ENCODE measurements at regions not wholly inside any gene's neighbourhood (a gene's known extent, or its start where the extent isn't known, plus 50 kb on each side); places are given as distances from the start of the nearest gene placed in this dataset.

GRCh38 chr12:81957631-81958030 is 198.5 kb upstream of the PPFIA2 start:
- DNase-seq (ENCODE audit: low spot score) = no peak

DNA sequence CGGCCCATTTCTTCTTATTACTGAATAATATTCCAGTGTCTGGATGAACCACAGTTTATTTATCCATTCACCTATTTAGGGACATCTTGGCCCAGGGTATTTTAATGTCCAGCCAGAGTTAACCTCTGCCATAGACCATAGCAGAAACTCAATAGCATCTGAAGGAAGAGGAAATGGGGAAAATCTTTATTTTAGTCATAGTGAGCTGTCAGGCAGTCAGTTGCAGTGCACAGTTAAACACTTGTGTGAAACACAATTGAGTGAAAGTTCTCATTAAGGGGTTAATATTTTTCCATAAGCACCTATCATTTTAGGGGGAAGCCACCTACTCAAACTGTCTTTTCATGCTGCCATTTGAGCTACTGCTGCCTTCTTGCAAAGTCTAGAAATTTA is 197.3 kb upstream of the PPFIA2 start:
- no peak for DNase-seq (ENCODE audit: low spot score)

DNA sequence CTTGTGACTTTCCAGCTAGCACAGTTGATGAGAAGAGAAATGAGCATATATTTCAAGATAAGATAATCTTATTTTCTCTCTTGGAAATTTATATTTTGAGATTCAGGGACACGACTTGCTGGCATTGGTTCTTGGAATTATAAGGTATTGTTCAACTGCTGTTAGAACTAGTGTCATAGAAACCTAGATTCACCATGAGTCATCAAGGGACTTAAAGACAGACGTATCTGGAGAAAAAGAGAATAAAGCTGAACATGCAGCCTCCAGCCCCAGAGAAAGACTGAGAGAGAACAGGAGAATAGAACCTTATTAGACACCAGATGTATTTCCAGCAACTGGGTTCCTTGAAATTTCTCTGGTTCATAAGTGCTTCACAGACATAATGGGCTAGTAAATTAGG is 194.4 kb upstream of the PPFIA2 start:
- DNase-seq (ENCODE audit: low spot score) = no peak

DNA sequence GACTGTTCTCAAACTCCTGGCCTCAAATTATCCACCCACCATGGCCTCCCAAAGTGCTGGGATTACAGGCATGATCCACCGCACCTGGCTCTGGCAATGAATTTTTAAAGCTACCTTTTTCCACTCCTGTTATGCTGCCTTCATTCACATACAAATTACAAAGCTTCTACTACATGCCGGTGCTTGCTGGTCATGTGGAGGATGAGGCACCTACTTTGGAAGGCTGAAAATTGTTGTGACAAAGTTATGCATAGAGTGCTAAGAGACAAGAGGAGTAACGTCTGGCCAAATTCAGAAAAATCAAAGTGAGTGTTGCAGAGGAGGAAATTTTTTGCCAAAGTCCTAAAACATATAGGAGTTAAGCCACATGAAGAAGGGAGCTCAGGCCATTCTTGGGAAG is 191.7 kb upstream of the PPFIA2 start:
- DNase-seq (ENCODE audit: low spot score) = no peak

DNA sequence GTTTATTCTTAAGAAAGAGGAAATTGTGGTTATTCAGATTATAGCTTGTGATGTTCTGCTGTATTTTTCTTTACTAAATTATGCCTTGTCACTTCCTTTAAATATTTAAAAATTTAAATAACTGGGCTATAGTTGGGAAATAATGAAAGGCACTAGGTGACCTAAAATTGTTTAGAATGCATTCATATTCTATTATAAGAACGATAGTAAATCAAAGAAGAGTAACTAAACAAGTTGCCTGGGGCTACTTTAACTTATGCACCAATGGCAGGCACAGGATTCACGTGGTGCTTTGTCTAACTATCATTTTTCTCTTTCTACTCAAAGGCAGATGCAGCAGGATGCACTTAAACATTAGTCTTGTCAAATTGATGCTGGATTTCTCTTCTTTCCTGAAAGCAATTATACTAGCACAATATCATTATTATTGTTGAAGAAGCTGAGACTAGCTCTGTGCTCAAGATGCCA is 190.7 kb upstream of the PPFIA2 start:
- no peak for DNase-seq (ENCODE audit: low spot score)

- no peak for DNase-seq (ENCODE audit: low spot score)
Measured at GRCh38 chr12:81949416-81949815, 190.3 kb upstream of the PPFIA2 start.

DNA sequence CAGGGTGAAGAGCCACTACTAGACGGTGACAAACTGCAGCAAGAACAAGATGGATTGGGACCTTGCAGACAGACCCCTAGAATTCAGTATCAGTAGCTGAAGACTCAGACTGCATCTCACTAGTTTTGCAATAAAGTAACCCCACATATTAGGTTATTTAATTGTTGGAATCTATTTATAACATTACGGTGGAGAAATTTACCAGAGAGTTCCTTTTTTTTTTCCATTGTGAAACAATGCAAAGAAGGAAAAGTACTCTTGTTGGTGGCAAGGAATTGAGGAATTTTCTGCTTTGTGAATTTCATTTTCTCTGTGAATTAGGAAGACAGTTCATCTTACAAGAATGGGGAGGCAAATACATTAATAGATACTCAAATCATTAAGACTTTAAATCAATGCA is 185.7 kb upstream of the PPFIA2 start:
- DNase-seq (ENCODE audit: low spot score) = no peak

DNA sequence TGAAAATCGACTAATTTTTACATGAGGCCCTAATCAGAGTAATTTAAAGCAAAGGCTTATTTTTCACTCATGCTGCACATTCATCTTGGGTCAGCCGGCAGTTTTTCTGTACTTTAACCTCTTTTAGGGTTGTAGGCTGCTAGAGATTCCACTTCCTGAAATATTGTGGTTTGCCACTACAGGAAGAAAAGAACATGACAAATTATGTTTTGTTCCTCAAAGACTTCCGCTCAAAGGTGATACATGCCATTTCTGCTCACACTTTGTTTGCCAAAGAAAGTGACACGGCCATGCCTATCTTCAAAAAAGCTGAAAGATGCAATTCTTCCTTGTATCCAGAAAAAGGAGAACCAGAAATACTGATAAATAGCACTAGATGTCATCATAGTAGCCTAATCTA is 183.4 kb upstream of the PPFIA2 start:
- no peak for DNase-seq (ENCODE audit: low spot score)

GRCh38 chr12:81930037-81930436 is 170.9 kb upstream of the PPFIA2 start:
- no peak for DNase-seq (ENCODE audit: low spot score)

DNA sequence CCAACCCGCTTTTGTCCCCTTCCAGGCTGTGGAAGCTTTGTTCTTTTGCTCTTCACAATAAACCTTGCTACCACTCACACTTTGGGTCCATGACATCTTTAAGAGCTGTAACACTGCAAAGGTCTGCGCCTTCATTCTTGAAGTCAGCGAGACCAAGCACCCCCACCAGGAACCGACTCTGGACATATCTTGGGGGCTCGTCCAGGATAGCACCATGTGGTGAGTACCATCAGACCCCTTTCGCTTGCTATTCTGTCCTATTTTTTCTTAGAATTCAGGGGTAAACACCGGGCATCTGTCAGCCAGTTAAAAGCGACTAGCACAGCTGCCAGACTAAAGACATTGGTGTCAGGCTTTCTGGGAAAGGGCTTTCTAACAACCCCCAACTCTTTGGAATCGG is 137.6 kb upstream of the PPFIA2 start:
- no peak for DNase-seq (ENCODE audit: low spot score)

DNA sequence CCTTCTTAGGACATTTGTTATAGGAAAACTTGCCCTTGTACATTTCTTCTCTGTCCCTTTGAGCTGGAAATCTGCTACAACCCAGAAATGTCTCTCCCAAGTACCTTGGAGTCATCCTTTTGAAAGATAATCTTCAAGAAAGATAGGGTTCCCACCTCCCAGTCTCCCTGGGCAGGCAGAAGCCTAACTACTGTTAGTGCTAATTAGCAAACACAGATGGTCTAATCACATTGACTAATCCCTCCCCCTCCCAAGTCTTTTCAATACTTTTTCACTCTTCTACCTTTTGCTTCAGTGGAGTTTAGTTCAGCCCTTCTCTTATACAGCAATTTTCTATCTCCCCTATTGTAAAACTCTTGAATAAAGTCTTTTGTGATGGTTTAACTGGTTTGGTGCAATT is 129.8 kb upstream of the PPFIA2 start:
- no peak for DNase-seq (ENCODE audit: low spot score)

DNA sequence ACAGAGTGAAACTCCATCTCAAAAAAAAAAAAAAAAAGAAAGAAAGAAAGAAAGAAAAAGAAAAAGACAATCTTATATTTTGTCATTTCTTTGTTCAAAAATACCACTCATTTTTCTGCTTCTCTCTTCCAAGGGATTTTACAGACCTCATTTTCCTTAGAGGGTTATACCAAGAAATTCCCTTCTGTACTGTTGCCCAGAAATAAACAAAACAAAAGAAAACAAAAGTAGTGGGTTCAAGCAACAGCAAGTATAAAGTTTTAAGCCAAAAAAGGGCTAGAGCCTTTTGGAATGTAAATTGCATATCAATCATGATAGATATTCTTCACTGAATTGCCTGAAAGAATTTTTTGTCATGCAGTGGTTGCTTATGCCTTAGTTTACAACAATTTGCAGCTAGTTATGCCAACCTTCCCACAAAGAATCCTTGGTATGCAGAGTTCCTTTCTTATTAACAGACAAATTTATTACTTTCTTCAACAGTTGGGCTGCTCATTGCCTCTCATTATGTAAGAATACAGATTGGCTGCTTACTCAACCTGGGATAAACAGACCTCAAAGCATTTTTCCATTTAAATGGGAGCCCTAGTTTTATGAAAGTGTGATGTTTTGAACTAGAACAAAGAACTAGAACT is 129.1 kb upstream of the PPFIA2 start:
- DNase-seq (ENCODE audit: low spot score) = peak; percentile 13

- DNase-seq (ENCODE audit: low spot score) = no peak
Measured at GRCh38 chr12:81874586-81874985, 115.4 kb upstream of the PPFIA2 start.

DNA sequence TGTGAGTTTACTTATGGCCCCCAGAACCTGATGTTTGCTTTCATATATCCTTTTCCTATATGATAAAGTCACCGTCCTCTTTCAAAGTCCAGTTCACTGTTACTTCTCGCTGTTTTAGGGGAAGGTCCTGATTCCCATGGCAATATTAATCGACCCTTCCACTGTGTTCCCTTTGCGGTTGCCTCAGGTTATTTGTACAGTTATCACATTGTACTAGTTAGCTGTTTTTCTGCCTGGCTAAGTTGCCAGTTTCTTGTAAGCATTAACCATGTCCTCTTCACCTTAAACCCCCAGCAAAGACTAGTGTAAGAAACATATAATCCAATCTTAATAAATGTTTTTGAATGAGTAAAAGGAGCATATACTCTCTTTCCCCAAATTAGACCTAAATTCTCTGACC is 115.0 kb upstream of the PPFIA2 start:
- no peak for DNase-seq (ENCODE audit: low spot score)

- no peak for DNase-seq (ENCODE audit: low spot score)
Measured at GRCh38 chr12:81872400-81872799, 113.2 kb upstream of the PPFIA2 start.

DNA sequence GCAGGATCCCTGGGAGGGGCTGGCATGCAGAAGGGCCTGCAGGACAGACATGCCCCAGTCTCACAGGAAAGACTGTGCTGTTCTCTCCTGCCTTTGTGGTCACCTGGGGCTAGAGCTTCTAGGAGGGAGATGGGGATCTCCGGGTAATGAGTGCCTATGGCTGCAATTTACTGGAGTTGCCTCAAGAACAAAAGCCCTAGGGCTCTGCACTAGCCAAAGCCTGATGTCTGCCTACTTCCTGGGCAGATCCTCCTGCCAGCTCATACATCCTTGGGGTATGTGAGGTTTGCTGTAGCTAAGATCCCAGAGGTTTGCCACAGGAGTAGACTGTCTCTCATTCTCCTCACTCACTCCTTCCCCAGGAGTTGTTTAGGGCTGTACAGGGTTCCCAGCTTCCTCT is 106.9 kb upstream of the PPFIA2 start:
- DNase-seq (ENCODE audit: low spot score) = no peak

DNA sequence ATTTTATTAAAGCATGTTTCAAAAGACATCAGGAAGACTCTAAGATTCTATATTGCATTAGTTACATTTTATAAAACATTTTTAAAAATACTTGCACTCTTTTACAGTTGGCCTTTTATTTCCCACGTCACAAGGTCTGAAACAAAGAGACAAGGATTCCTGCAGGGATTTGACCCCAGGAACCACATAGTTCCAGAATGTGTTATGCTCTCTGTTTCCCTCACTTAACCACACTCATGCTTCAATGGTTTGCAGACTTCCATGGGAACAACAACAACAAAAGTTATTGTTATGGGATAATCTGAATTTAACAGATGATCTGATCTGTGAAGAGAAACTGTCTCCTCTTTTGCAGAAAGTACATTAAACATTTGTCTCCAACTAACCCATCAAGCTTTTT is 104.3 kb upstream of the PPFIA2 start:
- DNase-seq (ENCODE audit: low spot score) = no peak

GRCh38 chr12:81859521-81859920 is 100.4 kb upstream of the PPFIA2 start:
- DNase-seq (ENCODE audit: low spot score) = peak; percentile 38

DNA sequence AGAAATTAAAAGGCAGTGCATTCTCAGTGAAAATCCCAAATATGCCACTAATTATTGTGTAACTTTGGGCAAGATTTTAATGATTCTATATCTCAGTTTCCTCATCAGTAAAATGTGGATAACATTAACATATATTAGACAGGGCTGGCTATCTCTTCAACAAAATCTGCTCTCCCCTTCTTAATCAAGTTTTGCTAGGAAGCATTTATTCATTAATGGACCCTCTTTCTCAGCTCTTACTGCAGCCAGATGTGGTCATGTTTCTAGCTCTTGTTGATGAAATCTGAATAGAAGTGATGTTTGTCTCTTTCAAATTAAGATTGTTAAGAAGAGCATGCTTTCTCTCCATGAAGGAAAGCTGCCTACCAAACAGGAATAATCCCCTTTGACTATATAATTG is 84.4 kb upstream of the PPFIA2 start:
- no peak for DNase-seq (ENCODE audit: low spot score)

- no peak for DNase-seq (ENCODE audit: low spot score)
Measured at GRCh38 chr12:81835783-81836182, 76.6 kb upstream of the PPFIA2 start.

DNA sequence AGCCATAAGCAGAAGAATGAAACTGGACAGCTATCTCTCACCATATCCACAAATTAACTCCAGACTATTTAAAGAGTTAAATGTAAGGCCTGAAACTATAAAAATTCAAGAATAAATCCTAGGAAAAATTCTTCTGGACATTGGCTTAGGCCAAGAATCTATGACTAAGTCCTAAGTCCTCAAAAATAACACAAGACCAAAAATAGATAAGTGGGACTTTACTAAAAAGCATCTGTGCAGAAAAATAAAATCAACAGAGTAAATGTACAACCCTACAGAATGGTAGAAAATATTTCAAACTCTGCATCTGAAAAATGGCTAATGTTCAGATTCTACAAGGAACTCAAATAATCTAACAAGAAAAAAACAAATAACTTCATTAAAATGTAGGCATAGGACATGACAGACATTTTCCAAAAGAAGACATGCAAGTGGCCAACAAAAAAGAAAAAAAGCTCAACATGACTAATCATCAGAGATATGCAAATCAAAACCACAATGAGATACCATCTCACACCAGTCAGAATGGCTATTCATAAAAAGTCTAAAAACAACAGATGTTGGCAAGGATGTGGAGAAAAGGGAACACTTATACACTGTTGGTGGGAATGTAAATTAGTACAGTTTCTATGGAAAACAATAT is 61.0 kb upstream of the PPFIA2 start:
- DNase-seq (ENCODE audit: low spot score) = no peak

- DNase-seq (ENCODE audit: low spot score) = no peak
Measured at GRCh38 chr12:81815611-81816010, 56.5 kb upstream of the PPFIA2 start.

DNA sequence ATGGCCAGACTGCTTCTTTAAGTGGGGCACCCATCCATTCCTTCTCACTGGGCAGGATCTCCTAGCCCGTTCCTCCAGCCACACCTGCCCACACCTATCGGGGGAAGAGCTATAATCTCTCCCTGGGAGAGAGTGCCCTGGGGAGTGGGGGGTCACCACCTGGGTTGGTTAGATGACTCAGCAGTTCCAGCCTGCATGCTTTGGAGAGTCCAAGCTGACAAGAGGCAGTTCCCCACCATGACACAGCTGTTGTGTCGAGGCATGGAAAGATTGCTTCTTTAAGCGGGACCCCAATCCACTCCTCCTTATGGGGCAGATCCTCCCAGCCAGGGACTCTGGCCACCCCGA is 52.6 kb upstream of the PPFIA2 start:
- no peak for DNase-seq (ENCODE audit: low spot score)

GRCh38 chr12:81811061-81811777 is 52.1 kb upstream of the PPFIA2 start:
- DNase-seq (ENCODE audit: low spot score) = no peak
